Motor neuron (in vitro differentiated cells): ENCODE measurements at regions not wholly inside any gene's neighbourhood (a gene's known extent, or its start where the extent isn't known, plus 50 kb on each side); places are given as distances from the start of the nearest gene placed in this dataset.

ENCODE experiments used
- ATAC-seq, 8 experiments: fragments of 200-7000 bp; cut with Tn5 transposase; replicated peaks in 6 of 8; 2 replicates each; pipeline ENCODE4 v1.8.0; 2021; ENCODE audit warnings: mild to moderate bottlenecking in 8 of 8, moderate library complexity in 8 of 8
- H3K27ac ChIP-seq, 2 donors: fragments of 250-450 bp; sonication (Bioruptor Pico); 2 replicates each; pipeline ENCODE4 v1.9.0; 2021; ENCODE audit warnings: antibody characterized with exemption in 2 of 2, mild to moderate bottlenecking in 2 of 2, moderate library complexity in 1 of 2
- H3K4me1 ChIP-seq, 2 donors: fragments of 250-450 bp; sonication (Bioruptor Pico); replicated peaks in 1 of 2; 2 replicates each; pipeline ENCODE4 v1.6.1; 2021; ENCODE audit warnings: antibody characterized with exemption in 2 of 2, mild to moderate bottlenecking in 2 of 2, moderate library complexity in 1 of 2
- H3K4me3 ChIP-seq, 5 donors: fragments of 250-450 bp; sonication (Bioruptor Pico); 2 replicates each; pipeline ENCODE4 v1.9.0; 2021; ENCODE audit warnings: antibody characterized with exemption in 5 of 5, mild to moderate bottlenecking in 5 of 5, moderate library complexity in 4 of 5
- WGBS, 10 experiments: fragments of 450-650 bp; shearing (Covaris generic); methylation state at CpG; one replicate each; pipeline ENCODE4 v1.0.0; 2022; 5-methylcytosine and 5-hydroxymethylcytosine counted together
- in situ Hi-C, 9 experiments: fragments of 400-800 bp; cut with MboI; loops; one replicate each; pipeline ENCODE4 v1.15.0; 2021; ENCODE audit warnings: low sequenced_read_pairs in 9 of 9, low pct_unique_long_range_greater_than_20kb in 2 of 9; ENCODE audit not compliant: unreplicated experiment in 9 of 9

DNA sequence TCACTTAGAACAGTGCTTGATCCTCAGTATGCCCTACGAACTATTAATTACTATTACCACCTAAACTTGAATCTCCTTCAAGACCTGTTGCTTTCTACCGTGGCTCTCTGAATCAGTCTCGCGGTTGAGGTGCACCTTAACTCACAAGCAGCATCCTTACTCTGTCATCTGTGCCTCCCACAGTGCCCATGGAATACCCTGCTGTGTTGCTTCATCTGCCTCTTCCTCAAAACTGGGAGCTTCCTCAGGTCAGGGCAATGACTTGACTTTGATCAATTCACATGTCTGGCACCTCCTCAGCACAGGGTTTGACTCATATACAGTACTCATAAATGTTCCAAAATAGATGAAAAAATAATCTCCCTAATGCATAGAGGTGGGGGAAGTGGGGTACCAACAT, 305.9 kb downstream of the NUAK1 start:
- Histone ChIP-seq H3K27ac (no peak overlapping the region), H3K4me1 (no peaks in the 10 kb centered on the region), H3K4me3 (no peak overlapping the region)
- no peak for ATAC-seq
- in situ Hi-C loops, result no loop called here
- WGBS, 10 experiments, result 33 to 100% (median 94%) methylated on average over 1 to 4 of the region's 4 CpGs; no CpG with 5 or more reads in 2 of the 10 experiments

DNA sequence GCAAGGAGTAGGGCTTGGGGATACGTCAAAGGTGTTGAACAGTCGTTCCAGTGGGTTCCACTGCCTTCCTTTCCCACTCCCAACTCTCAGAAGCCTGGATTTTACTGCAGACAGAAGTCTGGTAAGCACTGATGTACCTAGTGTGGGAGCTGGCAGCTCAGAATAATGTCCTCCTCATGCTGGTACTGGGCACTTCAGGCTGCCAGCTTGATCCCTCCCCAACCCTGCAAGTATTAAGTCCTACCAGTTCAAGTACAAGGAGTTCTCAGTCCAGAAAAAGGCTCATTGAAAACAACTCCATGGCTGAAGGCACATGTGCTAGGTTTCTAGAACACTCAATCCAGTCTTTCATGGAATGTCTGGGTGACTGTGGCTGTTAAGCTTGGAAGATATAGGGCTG, 304.3 kb downstream of the NUAK1 start:
- 10 to 80% methylated on average over 1 to 2 of the region's 2 CpGs; no CpG with 5 or more reads in 8 of the 10 experiments for WGBS, 10 experiments
- ATAC-seq, result no peak
- in situ Hi-C loops, result no loop called here
- H3K27ac ChIP-seq, result no peak overlapping the region
- H3K4me1 ChIP-seq, result no peaks in the 10 kb centered on the region
- H3K4me3 ChIP-seq, result no peak overlapping the region

DNA sequence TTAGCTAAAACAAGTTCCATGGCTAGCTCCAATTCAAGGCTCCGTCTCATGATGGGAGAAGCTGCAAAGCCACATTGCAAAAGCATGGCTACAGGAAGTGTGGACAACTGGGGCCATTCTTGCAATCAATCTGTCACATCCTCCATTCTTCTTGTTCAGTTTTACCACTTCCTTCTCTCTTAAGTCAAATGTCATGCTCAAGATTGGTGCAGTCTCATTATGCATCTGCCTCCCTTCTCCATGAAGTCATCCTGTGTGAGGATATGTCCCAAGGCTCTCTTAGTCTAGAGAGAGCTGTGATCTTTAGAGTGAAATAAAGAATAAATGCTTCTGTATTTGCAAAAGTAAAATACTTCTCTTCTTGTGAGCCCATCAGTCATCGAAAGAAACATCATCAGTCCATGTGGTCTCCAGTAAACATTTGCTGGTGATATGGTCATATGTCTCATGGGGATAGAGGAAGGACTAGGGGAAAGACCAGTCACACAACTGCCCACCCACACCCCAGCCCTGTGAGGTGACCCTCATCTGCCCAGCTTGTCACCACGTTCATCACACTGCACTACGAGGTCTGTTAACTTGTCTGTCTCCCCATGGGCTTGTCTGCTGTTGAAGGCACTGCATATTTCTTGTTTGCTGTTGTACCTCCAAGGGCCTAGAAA, 303.0 kb downstream of the NUAK1 start:
- 47 to 100% (median 90%) methylated on average over 1 to 4 of the region's 4 CpGs; no CpG with 5 or more reads in 1 of the 10 experiments for WGBS, 10 experiments
- in situ Hi-C loops, result no loop called here
- H3K27ac ChIP-seq, result no peak overlapping the region
- no peak overlapping the region for H3K4me3 ChIP-seq
- ATAC-seq, result no peak
- H3K4me1 ChIP-seq, result no peaks in the 10 kb centered on the region

DNA sequence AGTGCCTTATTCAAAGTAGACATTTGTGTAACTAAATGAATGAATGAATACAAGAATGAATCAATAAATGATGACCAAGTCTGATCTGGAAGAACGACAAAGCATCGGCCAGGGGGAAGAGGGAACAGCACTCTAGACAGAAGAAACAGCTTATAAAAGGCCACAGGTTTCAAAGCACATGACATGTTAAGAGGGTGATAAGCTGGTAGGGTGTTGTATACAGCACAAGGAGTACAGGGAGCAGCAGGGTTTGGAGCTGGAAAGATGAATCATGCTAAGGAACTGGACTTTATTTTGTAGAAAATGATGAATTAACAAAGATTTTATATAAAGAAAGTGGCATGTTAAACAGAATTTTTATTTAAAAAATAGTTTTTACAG, 302.5 kb downstream of the NUAK1 start:
- WGBS, 10 experiments, result 86 to 100% (median 92%) methylated on average over 1 to 2 of the region's 2 CpGs; no CpG with 5 or more reads in 3 of the 10 experiments
- H3K27ac ChIP-seq, result no peak overlapping the region
- no peaks in the 10 kb centered on the region for H3K4me1 ChIP-seq
- H3K4me3 ChIP-seq, result no peak overlapping the region
- in situ Hi-C loops, result no loop called here
- no peak for ATAC-seq

DNA sequence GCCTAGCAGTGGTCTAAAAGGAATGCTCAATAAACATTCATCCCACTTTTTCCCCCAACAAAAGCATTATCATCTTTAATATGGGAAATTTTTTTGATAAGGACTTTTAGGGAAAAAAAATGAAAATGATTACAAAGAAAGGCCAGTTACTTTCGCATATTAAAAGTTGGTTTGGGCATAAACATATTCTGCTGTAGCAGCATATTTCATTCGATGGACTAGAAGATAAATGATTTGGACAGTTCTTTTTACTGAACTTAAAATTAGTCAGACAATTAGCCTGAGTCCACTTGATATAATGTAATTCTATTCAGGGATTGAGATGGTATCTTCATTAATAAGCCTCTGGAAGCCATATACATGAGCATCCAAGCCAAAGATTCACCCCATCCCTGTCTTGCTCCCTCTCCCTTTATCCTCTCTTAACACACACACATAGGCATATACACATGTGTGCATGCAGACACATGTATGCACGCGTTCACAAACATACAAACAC, 299.1 kb downstream of the NUAK1 start:
- in situ Hi-C loops, result no loop called here
- H3K4me3 ChIP-seq, result no peak overlapping the region
- peaks cover 0 to 14% of the 10 kb centered on the region in 2 donors for H3K4me1 ChIP-seq
- no peak for ATAC-seq
- no peak overlapping the region for H3K27ac ChIP-seq
- 63 to 97% (median 89%) methylated on average over 2 to 4 of the region's 4 CpGs for WGBS, 10 experiments

DNA sequence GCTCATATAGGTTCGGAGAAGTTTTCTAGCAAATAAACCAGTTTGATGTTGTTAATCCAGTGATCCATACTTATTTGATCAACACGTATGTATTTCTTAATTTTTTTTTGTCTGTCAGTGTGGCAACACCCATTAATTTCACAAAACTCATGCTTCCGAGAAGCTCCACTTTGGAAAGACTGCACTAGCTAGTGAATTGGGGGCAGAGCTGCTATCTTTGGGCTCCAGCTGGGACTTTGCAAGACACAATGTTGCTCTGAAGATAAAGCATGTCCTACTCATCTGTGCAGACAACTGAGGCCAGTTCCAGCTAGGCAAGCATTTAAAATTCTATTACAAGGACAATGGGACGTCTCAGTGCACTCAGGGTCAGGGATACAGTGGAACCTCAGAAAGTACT, 298.4 kb downstream of the NUAK1 start:
- Histone ChIP-seq H3K4me3 (no peak overlapping the region), H3K4me1 (peaks cover 0 to 17% of the 10 kb centered on the region in 2 donors), H3K27ac (no peak overlapping the region)
- no peak for ATAC-seq
- in situ Hi-C loops, result no loop called here
- WGBS, 10 experiments, result 51 to 100% (median 79%) methylated on average over 1 to 4 of the region's 4 CpGs; no CpG with 5 or more reads in 2 of the 10 experiments

DNA sequence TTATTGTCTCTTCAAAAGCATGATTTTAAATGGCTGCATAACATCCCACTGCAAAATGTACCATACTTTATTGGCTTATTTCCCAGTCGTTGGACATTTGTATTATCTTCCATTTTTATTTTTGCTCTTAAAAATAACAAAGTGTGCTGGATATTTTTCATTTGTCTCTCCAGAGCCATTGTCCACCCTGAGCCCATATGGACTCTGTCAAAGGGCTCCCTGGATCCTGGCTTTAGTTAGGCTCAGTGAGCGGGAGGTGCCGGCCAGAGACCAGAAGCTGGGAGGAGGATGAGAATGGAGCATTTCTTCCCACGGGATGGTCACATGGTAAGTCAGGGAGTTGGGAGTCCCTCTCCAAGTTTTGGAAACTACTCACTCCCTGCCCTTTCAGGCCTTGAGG, 296.9 kb downstream of the NUAK1 start:
- Histone ChIP-seq H3K27ac (no peak overlapping the region), H3K4me3 (no peak overlapping the region), H3K4me1 (peaks cover 0 to 17% of the 10 kb centered on the region in 2 donors)
- ATAC-seq, result no peak
- 17 to 100% (median 65%) methylated on average over 1 to 4 of the region's 4 CpGs; no CpG with 5 or more reads in 2 of the 10 experiments for WGBS, 10 experiments
- in situ Hi-C loops, result no loop called here

DNA sequence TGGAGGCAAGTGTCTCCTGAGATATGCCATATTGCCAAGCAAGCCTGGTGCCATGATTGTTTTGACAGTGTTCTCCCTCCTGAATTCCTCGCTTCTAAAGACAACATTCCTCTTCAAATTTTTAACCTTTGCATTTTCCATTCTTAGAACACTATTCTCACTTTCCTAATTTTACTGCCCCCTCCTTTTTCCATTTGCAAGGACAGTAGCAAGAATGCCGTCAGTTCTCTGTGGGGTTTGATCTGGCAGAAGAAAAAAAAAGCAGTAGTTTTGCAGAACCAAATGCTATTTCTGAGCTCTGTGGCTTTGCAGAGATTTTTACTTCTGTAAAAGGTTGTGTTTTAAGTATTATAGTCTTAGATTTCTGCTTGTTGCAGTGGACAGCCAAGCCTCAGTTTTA, 295.2 kb downstream of the NUAK1 start:
- no peak for ATAC-seq
- in situ Hi-C loops, result no loop called here
- H3K27ac ChIP-seq, result no peak overlapping the region
- H3K4me3 ChIP-seq, result no peak overlapping the region
- H3K4me1 ChIP-seq, result peaks cover 0 to 17% of the 10 kb centered on the region in 2 donors
- 20 to 100% (median 100%) methylated on average over 1 to 2 of the region's 2 CpGs; no CpG with 5 or more reads in 3 of the 10 experiments for WGBS, 10 experiments

DNA sequence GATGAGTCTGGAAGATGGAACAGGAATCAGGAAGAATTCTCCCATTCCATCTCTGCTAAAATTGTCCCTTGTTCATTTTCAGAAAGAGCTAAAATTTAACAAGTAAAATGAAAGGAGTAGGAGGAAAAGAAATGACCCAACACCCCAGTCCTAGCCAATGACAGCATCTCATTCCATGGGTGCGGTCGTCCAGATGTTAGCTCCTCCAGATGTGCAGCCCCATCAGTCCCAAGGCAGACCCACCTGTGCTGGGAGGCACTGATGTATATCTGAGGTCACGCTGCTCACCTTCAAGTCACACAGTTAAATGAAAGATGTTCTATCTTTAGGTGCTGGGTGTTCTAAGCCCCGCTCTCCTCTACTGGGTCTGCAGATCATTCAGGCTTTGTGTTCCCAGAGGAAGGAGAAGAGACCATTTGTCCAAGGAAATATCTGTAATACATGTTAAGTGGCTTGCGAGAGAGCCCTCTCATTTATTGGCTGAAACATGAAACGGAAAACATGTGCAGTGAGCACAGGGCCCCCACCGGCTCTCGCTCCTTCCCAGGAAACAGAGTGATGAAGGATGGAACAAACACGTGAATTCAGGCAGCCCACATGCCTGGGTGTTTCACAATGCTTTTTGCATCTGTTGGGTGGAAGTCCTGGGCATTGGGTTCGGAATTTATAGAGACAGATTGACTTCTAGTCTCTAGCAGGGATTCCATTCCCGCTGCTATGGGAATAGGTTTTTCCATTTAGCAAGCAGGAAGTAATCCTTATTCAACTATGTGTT, 294.6 kb downstream of the NUAK1 start:
- in situ Hi-C loops, result no loop called here
- 16 to 100% (median 72%) methylated on average over 1 to 10 of the region's 11 CpGs; no CpG with 5 or more reads in 3 of the 10 experiments for WGBS, 10 experiments
- Histone ChIP-seq H3K4me3 (no peak overlapping the region), H3K4me1 (peaks cover 0 to 17% of the 10 kb centered on the region in 2 donors), H3K27ac (no peak overlapping the region)
- ATAC-seq, result peak; percentile 47 to 98 (median 73)

DNA sequence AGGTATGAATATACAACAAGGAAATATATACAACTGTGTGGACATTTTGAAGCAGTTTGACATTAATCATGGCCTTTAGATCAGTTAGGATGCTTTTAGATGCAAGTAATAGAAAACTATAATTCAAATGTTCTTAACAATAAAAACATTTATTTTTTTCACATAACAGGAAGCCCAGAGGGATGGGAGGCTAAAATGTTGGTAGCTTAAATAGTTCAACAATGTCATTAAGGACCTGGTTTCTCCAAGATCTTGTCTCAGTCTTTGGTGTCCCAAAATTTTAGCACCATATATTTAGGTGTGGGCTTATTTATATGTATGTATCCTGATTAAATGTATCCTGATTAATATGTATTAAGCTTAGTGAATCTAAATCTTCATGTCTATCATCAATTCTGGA, 292.4 kb downstream of the NUAK1 start:
- Histone ChIP-seq H3K4me1 (peaks cover 0 to 17% of the 10 kb centered on the region in 2 donors), H3K27ac (no peak overlapping the region), H3K4me3 (no peak overlapping the region)
- in situ Hi-C loops, result no loop called here
- no peak for ATAC-seq

DNA sequence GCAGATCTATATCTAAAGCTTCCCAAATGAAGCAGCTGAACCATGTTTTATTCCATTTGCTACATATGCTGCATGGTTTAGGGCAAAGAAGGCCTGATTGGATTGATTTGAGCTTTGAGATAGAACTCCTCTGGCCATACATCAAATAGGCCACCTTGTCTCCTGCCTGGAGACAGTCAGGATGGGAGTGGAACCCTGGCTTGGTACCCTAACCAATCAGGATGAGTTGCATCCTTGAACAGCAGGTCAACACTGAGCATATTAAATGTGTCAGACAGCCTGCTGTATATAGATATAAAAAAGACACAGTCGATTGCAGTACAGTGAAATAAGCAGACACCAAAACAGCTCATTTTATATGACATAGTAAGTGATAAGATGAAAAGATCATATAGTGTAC, 291.7 kb downstream of the NUAK1 start:
- in situ Hi-C loops, result no loop called here
- H3K4me1 ChIP-seq, result peaks cover 0 to 17% of the 10 kb centered on the region in 2 donors
- WGBS, 10 experiments, result 60 to 100% (median 79%) methylated on average over 1 of the region's 1 CpG; no CpG with 5 or more reads in 4 of the 10 experiments
- no peak overlapping the region for H3K27ac ChIP-seq
- H3K4me3 ChIP-seq, result no peak overlapping the region
- no peak for ATAC-seq

DNA sequence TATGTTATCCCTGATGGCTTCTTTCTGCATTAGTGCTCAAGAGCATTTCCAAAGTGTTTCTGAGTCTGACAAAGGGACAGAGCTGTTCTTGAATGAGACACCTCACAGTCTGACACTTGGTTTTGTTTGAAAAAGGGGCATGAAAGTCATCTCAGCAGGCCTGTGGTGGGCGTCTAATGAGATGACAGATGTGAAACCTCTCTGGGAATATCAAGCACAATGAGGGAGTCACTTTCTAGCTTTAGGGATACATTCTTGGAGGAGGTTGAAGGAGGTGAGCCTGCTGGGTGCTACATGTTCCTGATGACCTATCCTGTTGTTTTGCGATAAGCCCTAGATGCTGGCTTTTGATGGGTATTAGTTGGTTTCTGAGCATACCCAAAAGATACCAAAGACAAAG, 290.5 kb downstream of the NUAK1 start:
- H3K27ac ChIP-seq, result no peak overlapping the region
- WGBS, 10 experiments, result 50 to 93% (median 82%) methylated on average over 1 to 2 of the region's 2 CpGs; no CpG with 5 or more reads in 4 of the 10 experiments
- no peak for ATAC-seq
- H3K4me3 ChIP-seq, result no peak overlapping the region
- in situ Hi-C loops, result no loop called here
- peaks cover 0 to 16% of the 10 kb centered on the region in 2 donors for H3K4me1 ChIP-seq

DNA sequence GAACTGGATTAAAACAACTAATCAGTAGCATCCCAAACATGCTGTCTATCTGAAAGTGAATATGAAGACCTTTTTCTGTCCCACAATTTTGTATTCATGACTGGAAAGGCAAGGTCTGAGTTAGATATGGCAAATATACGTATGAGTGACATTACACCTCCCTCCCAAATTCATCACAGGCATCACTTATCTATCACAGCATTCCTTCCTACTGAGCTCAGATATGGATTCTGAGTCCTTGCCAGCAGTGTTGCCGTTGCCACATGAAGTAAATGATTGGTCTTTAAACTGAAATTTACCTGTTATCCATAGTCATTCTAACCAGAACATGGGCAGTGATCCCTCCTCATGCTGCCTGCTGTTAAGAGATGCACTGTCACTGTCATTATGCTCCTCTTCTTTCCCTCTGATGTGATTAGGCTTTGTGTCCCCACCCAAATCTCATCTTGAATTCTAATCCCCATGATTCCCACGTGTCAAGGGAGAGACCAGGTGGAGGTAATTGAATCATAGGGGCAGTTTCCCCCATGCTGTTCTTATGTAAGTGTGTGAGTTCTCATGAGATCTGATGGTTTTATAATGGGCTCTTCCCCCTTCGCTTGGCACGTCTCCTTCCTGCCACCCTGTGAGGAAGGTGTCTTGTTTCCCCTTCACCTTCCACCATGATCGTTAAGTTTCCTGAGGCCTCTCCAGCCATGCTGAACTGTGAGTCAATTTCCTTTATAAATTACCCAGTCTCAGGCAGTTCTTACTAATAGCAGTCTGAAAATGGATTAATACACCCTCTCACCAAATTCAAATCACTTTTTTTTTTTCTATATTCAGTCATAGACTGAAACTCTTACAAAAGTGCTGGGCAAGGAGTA, 288.4 kb downstream of the NUAK1 start:
- Histone ChIP-seq H3K4me3 (no peak overlapping the region), H3K27ac (no peak overlapping the region), H3K4me1 (no peaks in the 10 kb centered on the region)
- no peak for ATAC-seq
- in situ Hi-C loops, result no loop called here
- WGBS, 10 experiments, result 8 to 100% (median 80%) methylated on average over 1 to 4 of the region's 6 CpGs
